ENCODE measurements at regions not wholly inside any gene's neighbourhood (a gene's known extent, or its start where the extent isn't known, plus 50 kb on each side); places are given as distances from the start of the nearest gene placed in this dataset.

DNA sequence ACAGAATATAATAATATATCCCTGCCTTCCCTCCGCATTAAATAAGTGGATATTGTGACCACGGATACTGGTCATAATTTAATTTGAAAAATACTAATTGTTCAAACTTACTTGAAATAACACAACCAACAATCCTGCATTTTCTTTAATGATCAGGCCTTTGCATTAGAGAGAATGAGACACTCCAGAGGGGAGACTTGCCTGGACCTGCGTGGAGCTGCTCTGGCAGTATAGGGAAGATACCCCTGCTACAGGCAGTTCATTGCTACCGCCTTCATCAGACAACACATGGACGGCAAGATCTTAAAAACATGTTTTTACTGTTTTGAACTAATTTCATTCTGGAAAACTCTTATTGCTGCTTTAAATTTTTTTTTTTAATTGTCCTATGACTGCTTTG lies 211.0 kb upstream of the FAR2 start:
- Histone ChIP-seq H3K4me3 (no peak overlapping the region), H3K27ac (no peak overlapping the region)
- DNase-seq (ENCODE audit: low spot score), result no peak
- TF ChIP-seq, protein P1, sequence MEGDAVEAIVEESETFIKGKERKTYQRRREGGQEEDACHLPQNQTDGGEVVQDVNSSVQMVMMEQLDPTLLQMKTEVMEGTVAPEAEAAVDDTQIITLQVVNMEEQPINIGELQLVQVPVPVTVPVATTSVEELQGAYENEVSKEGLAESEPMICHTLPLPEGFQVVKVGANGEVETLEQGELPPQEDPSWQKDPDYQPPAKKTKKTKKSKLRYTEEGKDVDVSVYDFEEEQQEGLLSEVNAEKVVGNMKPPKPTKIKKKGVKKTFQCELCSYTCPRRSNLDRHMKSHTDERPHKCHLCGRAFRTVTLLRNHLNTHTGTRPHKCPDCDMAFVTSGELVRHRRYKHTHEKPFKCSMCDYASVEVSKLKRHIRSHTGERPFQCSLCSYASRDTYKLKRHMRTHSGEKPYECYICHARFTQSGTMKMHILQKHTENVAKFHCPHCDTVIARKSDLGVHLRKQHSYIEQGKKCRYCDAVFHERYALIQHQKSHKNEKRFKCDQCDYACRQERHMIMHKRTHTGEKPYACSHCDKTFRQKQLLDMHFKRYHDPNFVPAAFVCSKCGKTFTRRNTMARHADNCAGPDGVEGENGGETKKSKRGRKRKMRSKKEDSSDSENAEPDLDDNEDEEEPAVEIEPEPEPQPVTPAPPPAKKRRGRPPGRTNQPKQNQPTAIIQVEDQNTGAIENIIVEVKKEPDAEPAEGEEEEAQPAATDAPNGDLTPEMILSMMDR (IDR thresholded peaks at IDR 0.05), result no peak

DNA sequence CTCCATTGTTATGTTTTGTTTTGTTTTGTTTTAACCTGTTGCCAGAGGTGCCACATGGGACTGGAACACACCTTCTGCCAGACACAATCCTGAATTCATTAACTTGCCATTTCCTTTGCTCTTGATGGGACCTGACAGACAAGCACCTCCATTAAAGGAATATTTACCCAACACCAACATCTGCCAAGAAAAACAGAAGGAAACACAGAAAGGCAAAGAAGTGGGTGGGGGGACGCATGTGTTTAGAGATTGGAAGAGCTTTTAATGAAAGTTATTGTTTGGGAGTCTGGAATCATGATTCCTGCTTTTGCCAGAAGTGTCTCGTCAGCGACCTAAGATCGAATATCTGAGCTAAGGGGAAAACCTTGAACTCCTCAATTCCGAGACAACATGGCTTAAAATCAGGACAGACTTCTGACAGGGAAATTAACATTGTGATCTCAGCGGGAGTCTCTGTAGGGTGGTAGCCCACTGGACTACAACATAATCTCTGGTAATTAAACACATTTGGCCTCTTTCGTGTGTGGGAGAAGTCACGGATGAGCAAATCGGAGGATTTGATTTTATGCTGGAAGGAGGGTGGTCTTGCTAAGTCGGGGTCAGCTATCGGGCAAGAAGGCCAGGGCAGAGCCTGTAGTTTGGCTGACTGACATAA lies 210.4 kb upstream of the FAR2 start:
- TF ChIP-seq, protein P1 (IDR thresholded peaks at IDR 0.05), result no peak
- DNase-seq (ENCODE audit: low spot score), result no peak
- Histone ChIP-seq H3K27ac (peak overlapping the region in 1 of 2 donors; percentile 24), H3K4me3 (no peak overlapping the region)

DNA sequence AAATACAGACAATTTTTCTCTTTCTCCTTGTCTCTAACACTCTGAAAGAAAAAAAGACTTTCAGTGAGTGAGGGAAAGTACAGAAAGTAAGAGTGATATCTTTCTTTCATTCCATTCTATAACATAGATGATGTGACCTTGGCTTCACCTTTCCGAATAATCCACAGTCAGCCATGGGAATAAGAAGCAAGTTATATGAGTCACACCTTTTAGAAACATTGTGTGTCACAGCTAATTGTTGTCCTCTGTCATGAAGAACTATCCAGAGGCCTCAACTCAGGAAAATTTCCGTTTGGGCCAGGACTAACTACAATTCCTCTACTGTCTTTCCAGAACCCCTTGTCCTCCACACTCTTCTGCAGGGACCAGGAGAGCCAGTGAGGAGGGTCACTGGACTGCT lies 209.7 kb upstream of the FAR2 start:
- DNase-seq (ENCODE audit: low spot score), result no peak
- Histone ChIP-seq H3K27ac (no peak overlapping the region), H3K4me3 (no peak overlapping the region)
- TF ChIP-seq, protein P1 (IDR thresholded peaks at IDR 0.05), result no peak

DNA sequence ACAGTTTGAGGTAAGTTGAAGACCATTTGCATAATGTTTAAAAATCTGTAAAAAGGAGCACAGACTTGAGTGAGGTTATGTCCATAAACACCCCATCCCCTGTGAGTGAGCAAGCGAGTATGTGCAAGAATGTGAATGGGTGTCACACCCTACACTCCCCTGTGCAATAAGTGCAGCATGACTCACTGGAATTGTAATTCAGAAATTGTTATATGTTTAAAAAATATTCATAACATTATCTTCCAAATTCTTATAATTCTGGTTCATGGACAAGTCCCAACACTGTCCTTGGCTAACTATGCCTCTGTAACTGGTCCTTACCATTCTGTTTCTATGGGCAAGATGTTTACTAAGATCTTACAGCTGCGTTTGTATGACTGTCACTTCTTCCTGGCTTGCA lies 207.8 kb upstream of the FAR2 start:
- TF ChIP-seq, protein P1 (IDR thresholded peaks at IDR 0.05), result no peak
- Histone ChIP-seq H3K4me3 (no peak overlapping the region), H3K27ac (no peak overlapping the region)
- no peak for DNase-seq (ENCODE audit: low spot score)

DNA sequence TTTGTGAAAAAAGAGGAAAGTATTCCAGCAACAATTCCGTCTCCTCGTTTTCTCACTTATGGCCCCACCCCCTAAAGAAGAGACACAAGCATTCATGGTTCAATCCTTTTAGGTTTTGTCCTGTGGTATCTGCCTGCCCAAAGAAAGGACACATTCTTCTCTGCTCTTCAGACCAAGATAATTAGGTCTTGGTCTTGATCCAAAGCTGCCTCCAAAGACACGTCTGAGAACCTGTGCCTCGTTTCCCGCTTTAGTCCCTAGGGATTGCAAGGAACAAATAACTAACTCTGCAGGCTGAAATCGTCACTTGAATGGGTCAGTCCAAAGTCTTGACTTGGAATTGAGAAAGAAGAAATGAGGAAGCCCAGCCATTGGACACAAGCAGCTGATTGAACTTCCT lies 202.7 kb upstream of the FAR2 start:
- Histone ChIP-seq H3K4me3 (no peak overlapping the region), H3K27ac (no peak overlapping the region)
- no peak for DNase-seq (ENCODE audit: low spot score)
- TF ChIP-seq, protein P1 (IDR thresholded peaks at IDR 0.05), result no peak

DNA sequence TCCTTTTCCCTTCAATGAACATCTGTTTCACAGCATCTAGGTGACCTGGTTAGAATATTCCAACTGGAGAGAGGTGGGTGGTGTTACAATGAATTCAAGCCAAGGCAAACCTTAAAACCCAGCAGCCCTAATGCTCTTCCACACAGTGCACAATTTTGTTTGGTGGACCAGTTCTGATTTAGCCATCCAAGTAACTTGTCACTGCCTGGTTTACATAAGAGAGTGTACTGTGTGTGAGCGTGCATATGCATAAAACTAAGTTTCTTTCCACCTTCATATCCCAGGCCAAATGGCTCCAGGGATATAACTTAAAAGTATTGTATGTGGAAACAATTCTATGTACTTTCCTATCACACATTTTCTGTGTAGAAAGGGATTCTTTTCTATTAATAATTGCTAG lies 200.4 kb upstream of the FAR2 start:
- DNase-seq (ENCODE audit: low spot score), result no peak
- H3K27ac ChIP-seq, result no peak overlapping the region

DNA sequence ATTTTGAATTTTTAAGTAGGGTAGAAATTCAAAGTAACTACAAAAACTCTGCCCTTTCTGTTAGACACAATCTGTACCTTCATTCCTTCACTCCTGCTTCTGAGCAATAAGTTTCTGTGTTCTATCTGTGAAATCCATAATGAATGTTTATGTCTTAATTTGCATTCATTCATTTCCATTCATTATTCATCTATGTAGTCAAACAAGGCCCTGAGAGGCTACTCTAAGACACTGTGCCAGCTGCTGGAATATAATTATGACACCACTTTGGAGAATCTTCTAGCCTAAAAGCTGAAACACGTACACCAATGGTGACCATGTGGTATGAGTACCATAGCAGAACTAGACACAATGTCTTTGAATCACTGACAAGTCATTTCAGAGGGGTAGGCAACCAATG lies 199.9 kb upstream of the FAR2 start:
- DNase-seq (ENCODE audit: low spot score), result no peak
- TF ChIP-seq, protein P1 (IDR thresholded peaks at IDR 0.05), result no peak
- no peak overlapping the region for H3K27ac ChIP-seq
- no peak overlapping the region for H3K4me3 ChIP-seq

More for the DNA sequence above, 200.4 kb upstream of the FAR2 start:
- H3K4me3 ChIP-seq, result no peak overlapping the region
- TF ChIP-seq, protein P1 (IDR thresholded peaks at IDR 0.05), result no peak
